ENCODE measurements at regions not wholly inside any gene's neighbourhood (a gene's known extent, or its start where the extent isn't known, plus 50 kb on each side); places are given as distances from the start of the nearest gene placed in this dataset.

GRCh38 chr3:72597756-72598195, 250.5 kb downstream of the SHQ1 start:
- H3K4me3 Mint-ChIP-seq: no peak overlapping the region
- no peaks in the 10 kb centered on the region for H3K36me3 Mint-ChIP-seq (ENCODE audit: low read depth)
- H3K9me3 Mint-ChIP-seq: no peaks in the 10 kb centered on the region
- peaks cover 4% of the 10 kb centered on the region for H3K27me3 Mint-ChIP-seq
- H3K4me1 Mint-ChIP-seq: no peaks in the 10 kb centered on the region
- no peak for ATAC-seq (replicated peaks)
- no peak overlapping the region for H3K27ac Mint-ChIP-seq

- no peaks in the 10 kb centered on the region for H3K4me1 Mint-ChIP-seq
- H3K36me3 Mint-ChIP-seq (ENCODE audit: low read depth): no peaks in the 10 kb centered on the region
- peaks cover 2% of the 10 kb centered on the region for H3K27me3 Mint-ChIP-seq
- H3K27ac Mint-ChIP-seq: no peak overlapping the region
- no peaks in the 10 kb centered on the region for H3K9me3 Mint-ChIP-seq
- ATAC-seq (replicated peaks): no peak
- no peak overlapping the region for H3K4me3 Mint-ChIP-seq
These were observed 251.2 kb downstream of the SHQ1 start for GRCh38 chr3:72597043-72597442.

- Mint-ChIP-seq H3K4me1 (no peaks in the 10 kb centered on the region), H3K27me3 (peaks cover 2% of the 10 kb centered on the region), H3K9me3 (no peaks in the 10 kb centered on the region), H3K4me3 (no peak overlapping the region), H3K27ac (no peak overlapping the region), H3K36me3 (ENCODE audit: low read depth) (no peaks in the 10 kb centered on the region)
- ATAC-seq (replicated peaks): no peak
These were observed 252.2 kb downstream of the SHQ1 start for GRCh38 chr3:72595927-72596610.

GRCh38 chr3:72595376-72595775, 252.9 kb downstream of the SHQ1 start:
- H3K27ac Mint-ChIP-seq: no peak overlapping the region
- H3K36me3 Mint-ChIP-seq (ENCODE audit: low read depth): no peaks in the 10 kb centered on the region
- ATAC-seq (replicated peaks): no peak
- no peaks in the 10 kb centered on the region for H3K9me3 Mint-ChIP-seq
- peaks cover under 1% of the 10 kb centered on the region for H3K27me3 Mint-ChIP-seq
- no peak overlapping the region for H3K4me3 Mint-ChIP-seq
- no peaks in the 10 kb centered on the region for H3K4me1 Mint-ChIP-seq

- Mint-ChIP-seq H3K4me1 (no peaks in the 10 kb centered on the region), H3K4me3 (no peak overlapping the region)
These were observed 253.5 kb downstream of the SHQ1 start for GRCh38 chr3:72594615-72595215.

GRCh38 chr3:72593881-72594397, 254.3 kb downstream of the SHQ1 start:
- Mint-ChIP-seq H3K4me1 (no peaks in the 10 kb centered on the region), H3K4me3 (no peak overlapping the region), H3K36me3 (ENCODE audit: low read depth) (no peaks in the 10 kb centered on the region), H3K27me3 (no peaks in the 10 kb centered on the region), H3K27ac (no peak overlapping the region), H3K9me3 (no peaks in the 10 kb centered on the region)
- ATAC-seq (replicated peaks): no peak

More at GRCh38 chr3:72594615-72595215, 253.5 kb downstream of the SHQ1 start:
- Mint-ChIP-seq H3K27ac (no peak overlapping the region), H3K27me3 (no peaks in the 10 kb centered on the region), H3K9me3 (no peaks in the 10 kb centered on the region), H3K36me3 (ENCODE audit: low read depth) (no peaks in the 10 kb centered on the region)
- no peak for ATAC-seq (replicated peaks)

GRCh38 chr3:72591522-72592421, 256.5 kb downstream of the SHQ1 start:
- H3K36me3 Mint-ChIP-seq (ENCODE audit: low read depth): no peaks in the 10 kb centered on the region
- no peaks in the 10 kb centered on the region for H3K9me3 Mint-ChIP-seq
- H3K4me3 Mint-ChIP-seq: no peak overlapping the region
- H3K4me1 Mint-ChIP-seq: no peaks in the 10 kb centered on the region
- H3K27me3 Mint-ChIP-seq: no peaks in the 10 kb centered on the region
- no peak for ATAC-seq (replicated peaks)
- H3K27ac Mint-ChIP-seq: no peak overlapping the region

- Mint-ChIP-seq H3K4me3 (no peak overlapping the region), H3K4me1 (no peaks in the 10 kb centered on the region), H3K36me3 (ENCODE audit: low read depth) (no peaks in the 10 kb centered on the region), H3K27ac (no peak overlapping the region), H3K9me3 (no peaks in the 10 kb centered on the region), H3K27me3 (no peaks in the 10 kb centered on the region)
- no peak for ATAC-seq (replicated peaks)
These were observed 257.5 kb downstream of the SHQ1 start for GRCh38 chr3:72590732-72591221.

- Mint-ChIP-seq H3K27ac (no peak overlapping the region), H3K4me3 (no peak overlapping the region), H3K4me1 (no peaks in the 10 kb centered on the region), H3K9me3 (peaks cover 4% of the 10 kb centered on the region), H3K27me3 (peaks cover 3% of the 10 kb centered on the region), H3K36me3 (ENCODE audit: low read depth) (no peaks in the 10 kb centered on the region)
- no peak for ATAC-seq (replicated peaks)
These were observed 261.0 kb downstream of the SHQ1 start for GRCh38 chr3:72587282-72587681.

- Mint-ChIP-seq H3K4me1 (no peaks in the 10 kb centered on the region), H3K27me3 (peaks cover 3% of the 10 kb centered on the region), H3K9me3 (peaks cover 4% of the 10 kb centered on the region), H3K4me3 (no peak overlapping the region), H3K36me3 (ENCODE audit: low read depth) (no peaks in the 10 kb centered on the region), H3K27ac (no peak overlapping the region)
- no peak for ATAC-seq (replicated peaks)
These were observed 261.6 kb downstream of the SHQ1 start for GRCh38 chr3:72586694-72587093.

GRCh38 chr3:72585966-72586365, 262.3 kb downstream of the SHQ1 start:
- H3K27ac Mint-ChIP-seq: no peak overlapping the region
- peaks cover 4% of the 10 kb centered on the region for H3K9me3 Mint-ChIP-seq
- no peak for ATAC-seq (replicated peaks)
- H3K36me3 Mint-ChIP-seq (ENCODE audit: low read depth): no peaks in the 10 kb centered on the region
- H3K4me1 Mint-ChIP-seq: no peaks in the 10 kb centered on the region
- peaks cover 7% of the 10 kb centered on the region for H3K27me3 Mint-ChIP-seq
- no peak overlapping the region for H3K4me3 Mint-ChIP-seq

GRCh38 chr3:72584262-72584661, 264.0 kb downstream of the SHQ1 start:
- no peak overlapping the region for H3K4me3 Mint-ChIP-seq
- H3K9me3 Mint-ChIP-seq: peaks cover 4% of the 10 kb centered on the region
- no peak overlapping the region for H3K27ac Mint-ChIP-seq
- H3K36me3 Mint-ChIP-seq (ENCODE audit: low read depth): no peaks in the 10 kb centered on the region
- no peaks in the 10 kb centered on the region for H3K4me1 Mint-ChIP-seq
- no peak for ATAC-seq (replicated peaks)
- peaks cover 7% of the 10 kb centered on the region for H3K27me3 Mint-ChIP-seq

GRCh38 chr3:72582963-72583362, 265.3 kb downstream of the SHQ1 start:
- no peak overlapping the region for H3K4me3 Mint-ChIP-seq
- no peak overlapping the region for H3K27ac Mint-ChIP-seq
- H3K4me1 Mint-ChIP-seq: no peaks in the 10 kb centered on the region
- no peaks in the 10 kb centered on the region for H3K36me3 Mint-ChIP-seq (ENCODE audit: low read depth)
- ATAC-seq (replicated peaks): no peak
- peaks cover 7% of the 10 kb centered on the region for H3K27me3 Mint-ChIP-seq
- H3K9me3 Mint-ChIP-seq: peaks cover 4% of the 10 kb centered on the region

- peaks cover 4% of the 10 kb centered on the region for H3K9me3 Mint-ChIP-seq
- no peak overlapping the region for H3K4me3 Mint-ChIP-seq
- ATAC-seq (replicated peaks): peak; percentile 82
- no peaks in the 10 kb centered on the region for H3K36me3 Mint-ChIP-seq (ENCODE audit: low read depth)
- no peaks in the 10 kb centered on the region for H3K4me1 Mint-ChIP-seq
- peak overlapping the region; percentile 13 for H3K27ac Mint-ChIP-seq
- H3K27me3 Mint-ChIP-seq: peaks cover 7% of the 10 kb centered on the region
These were observed 265.9 kb downstream of the SHQ1 start for GRCh38 chr3:72582211-72582878.

Data from activated T-helper 17 cell treated with anti-CD3 and anti-CD28 coated beads, Interleukin-2, amount 50 U/mL, for 72 hours (primary cell).